CD4-positive, alpha-beta T cell (primary cell): ENCODE measurements at regions not wholly inside any gene's neighbourhood (a gene's known extent, or its start where the extent isn't known, plus 50 kb on each side); places are given as distances from the start of the nearest gene placed in this dataset. TPM values are rescaled to one million over a fixed set of nuclear protein-coding genes. Genes with fewer than 3 reads are reported as not detected.
"Not testable (repeated sequence)": the region's sequence is repeated elsewhere in the genome, so short reads cannot be mapped to it uniquely, and the experiment has no call there.

Source experiments
- ATAC-seq: fragments of 200-7000 bp; cut with Tn5 transposase; one replicate; pipeline ENCODE4 v1.10.0; 2022; ENCODE audit warnings: mild to moderate bottlenecking; ENCODE audit not compliant: poor library complexity
- CTCF ChIA-PET: fragments of 350-600 bp; sonication (Branson Sonifier 250); formaldehyde crosslinking; loops from one replicate; lab custom pipeline; 2021; ENCODE audit warnings: antibody characterized with exemption, inconsistent platforms; lab: Charles Lee
- POLR2A ChIA-PET: fragments of 350-600 bp; sonication (Branson Sonifier 250); formaldehyde crosslinking; loops from one replicate; lab custom pipeline; 2021; ENCODE audit warnings: antibody characterized with exemption, inconsistent platforms; lab: Charles Lee
- DNase-seq, 14 experiments: peaks; one replicate each; pipeline ENCODE4 v3.0.0-alpha.2; 2013 to 2020; ENCODE audit warnings: mixed read lengths in 2 of 14
- H3K27ac ChIP-seq, 2 donors: one replicate each; pipeline versions ENCODE4 v1.5.1 to v1.7.0; 2013; ENCODE audit warnings: low read length in 2 of 2, low read depth in 1 of 2, mild to moderate bottlenecking in 1 of 2
- H3K27me3 ChIP-seq, 2 experiments: 1 replicate in 1 of 2; 2 replicates in 1 of 2; pipeline versions ENCODE4 v1.6.1 to v1.7.0; 2013; ENCODE audit warnings: low read length in 2 of 2, control low read depth in 1 of 2, mild to moderate bottlenecking in 1 of 2, moderate library complexity in 1 of 2; ENCODE audit not compliant: insufficient read depth in 2 of 2, control insufficient read depth in 1 of 2
- H3K36me3 ChIP-seq: one replicate; pipeline ENCODE4 v1.6.1; 2013; ENCODE audit warnings: low read length, control low read depth; ENCODE audit not compliant: insufficient read depth
- H3K4me1 ChIP-seq: one replicate; pipeline ENCODE4 v1.6.1; 2013; ENCODE audit warnings: low read length, control low read depth; ENCODE audit not compliant: insufficient read depth
- H3K4me3 ChIP-seq: one replicate; pipeline ENCODE4 v1.5.1; 2013; ENCODE audit warnings: mild to moderate bottlenecking, low read length, moderate library complexity
- H3K9me3 ChIP-seq, 2 experiments: 1 replicate in 1 of 2; 2 replicates in 1 of 2; pipeline versions ENCODE4 v1.6.1 to v1.7.0; 2013; ENCODE audit warnings: low read length in 2 of 2, mild to moderate bottlenecking in 2 of 2, control low read depth in 1 of 2, moderate library complexity in 1 of 2; ENCODE audit not compliant: control insufficient read depth in 1 of 2, insufficient read depth in 1 of 2
- H3K27ac Mint-ChIP-seq: one replicate; pipeline ENCODE4 v1.8.0; 2020; ENCODE audit warnings: mixed read lengths
- H3K27me3 Mint-ChIP-seq: one replicate; pipeline ENCODE4 v1.8.0; 2021; ENCODE audit warnings: mixed read lengths
- H3K36me3 Mint-ChIP-seq: one replicate; pipeline ENCODE4 v1.8.0; 2021; ENCODE audit warnings: low read depth, mixed read lengths
- H3K4me1 Mint-ChIP-seq: one replicate; pipeline ENCODE4 v1.8.0; 2021; ENCODE audit warnings: low read depth, mixed read lengths
- H3K4me3 Mint-ChIP-seq: one replicate; pipeline ENCODE4 v1.8.0; 2020; ENCODE audit warnings: mild to moderate bottlenecking, mixed read lengths
- H3K9me3 Mint-ChIP-seq: one replicate; pipeline ENCODE4 v1.8.0; 2020; ENCODE audit warnings: mixed read lengths
- intact Hi-C, 2 experiments: fragments of 100-400 bp; cut with DNase I in 1 of 2; cut with micrococcal nuclease in 1 of 2; formaldehyde crosslinking; loops; one replicate each; pipeline versions ENCODE4 v1.15.1 to v1.9.0; 2023 to 2025; cut with DNase I, micrococcal nuclease
- microRNA-seq: library from miRNA; unstranded; fragments of <30 nt; microRNA quantifications from one replicate; pipeline ENCODE4 v1.2.0, GENCODE V29; 2021; ENCODE audit warnings: borderline microRNAs expressed, borderline replicate concordance

GRCh38 chr16:29607428-29607823 lies 55.6 kb upstream of the SPN start:
- H3K9me3 Mint-ChIP-seq, CTCF ChIA-PET, ATAC-seq, H3K27ac ChIP-seq, DNase-seq, intact Hi-C loops, H3K36me3 Mint-ChIP-seq, H3K27me3 Mint-ChIP-seq, H3K4me3 ChIP-seq, H3K9me3 ChIP-seq, POLR2A ChIA-PET, H3K36me3 ChIP-seq, H3K27me3 ChIP-seq: not testable (repeated sequence)
- Mint-ChIP-seq H3K4me1 (peaks cover 20% of the 10 kb centered on the region), H3K27ac (peak overlapping the region; percentile 51), H3K4me3 (peak overlapping the region; percentile 7)
- peaks cover 21% of the 10 kb centered on the region for H3K4me1 ChIP-seq

GRCh38 chr16:29612381-29613306 lies 50.4 kb upstream of the SPN start:
- H3K27me3 ChIP-seq, H3K36me3 Mint-ChIP-seq, H3K9me3 Mint-ChIP-seq, H3K36me3 ChIP-seq, H3K27me3 Mint-ChIP-seq, H3K9me3 ChIP-seq: not testable (repeated sequence)
- Mint-ChIP-seq H3K4me3 (peak overlapping the region; percentile 86), H3K27ac (peak overlapping the region; percentile 86), H3K4me1 (peaks cover 13% of the 10 kb centered on the region)
- ChIA-PET POLR2A (interaction anchor here (1.0 to 1.7 kb wide), 3 partner anchors 13 to 34 kb away, joined by 3 to 6 read pairs (median 4); no protein-coding TSS in a partner anchor), CTCF (interaction anchor here (0.7 kb wide), 1 partner anchor 481 kb away, joined by 3 read pairs; no protein-coding TSS in a partner anchor)
- ATAC-seq = peak; percentile 69
- H3K27ac ChIP-seq = peak overlapping the region; percentile 41 to 52
- peak overlapping the region; percentile 71 for H3K4me3 ChIP-seq
- intact Hi-C loops = loop anchor here in 1 of 2 experiments (2.0 to 10.0 kb wide), 2 partner anchors 18 to 52 kb away; partner anchors contain the start of gene SPN
- peaks cover 19% of the 10 kb centered on the region for H3K4me1 ChIP-seq
- DNase-seq = peak in 3 of 14 experiments; percentile 11 to 58 (median 46)

Small RNAs in the stretch of these regions (microRNA-seq; reads per million reads assigned to microRNA genes)
- not detected for gene MIR3680-2
